Smooth muscle cell of the brain vasculature (primary cell): ENCODE measurements at regions not wholly inside any gene's neighbourhood (a gene's known extent, or its start where the extent isn't known, plus 50 kb on each side); places are given as distances from the start of the nearest gene placed in this dataset.

Experiments used
- DNase-seq: peaks from one replicate; pipeline ENCODE4 v3.0.0-alpha.2; 2012; ENCODE audit warnings: low read depth, low spot score

- no peak for DNase-seq
These were observed 401.4 kb upstream of the KLF4 start for GRCh38 chr9:107890921-107891465.

GRCh38 chr9:107888773-107889227 lies 399.2 kb upstream of the KLF4 start:
- DNase-seq, result no peak

GRCh38 chr9:107886826-107887225 lies 397.3 kb upstream of the KLF4 start:
- no peak for DNase-seq

- DNase-seq, result no peak
These were observed 394.0 kb upstream of the KLF4 start for GRCh38 chr9:107883496-107884124.

- DNase-seq, result no peak
These were observed 392.2 kb upstream of the KLF4 start for GRCh38 chr9:107881626-107882300.

GRCh38 chr9:107878462-107878861 lies 388.9 kb upstream of the KLF4 start:
- no peak for DNase-seq

- no peak for DNase-seq
These were observed 386.0 kb upstream of the KLF4 start for GRCh38 chr9:107875571-107875980.

GRCh38 chr9:107874591-107875369 lies 385.2 kb upstream of the KLF4 start:
- DNase-seq, result no peak

- DNase-seq, result no peak
These were observed 384.6 kb upstream of the KLF4 start for GRCh38 chr9:107874137-107874536.

GRCh38 chr9:107872457-107873192 lies 383.1 kb upstream of the KLF4 start:
- no peak for DNase-seq

- DNase-seq, result no peak
These were observed 381.5 kb upstream of the KLF4 start for GRCh38 chr9:107870927-107871680.

- no peak for DNase-seq
These were observed 380.7 kb upstream of the KLF4 start for GRCh38 chr9:107870221-107870620.

- no peak for DNase-seq
These were observed 379.5 kb upstream of the KLF4 start for GRCh38 chr9:107869111-107869510.

- DNase-seq, result no peak
These were observed 378.6 kb upstream of the KLF4 start for GRCh38 chr9:107868186-107868585.

GRCh38 chr9:107867738-107868137 lies 378.2 kb upstream of the KLF4 start:
- DNase-seq, result no peak

GRCh38 chr9:107866711-107867311 lies 377.2 kb upstream of the KLF4 start:
- no peak for DNase-seq

GRCh38 chr9:107863396-107863795 lies 373.8 kb upstream of the KLF4 start:
- DNase-seq, result no peak

GRCh38 chr9:107862881-107863280 lies 373.3 kb upstream of the KLF4 start:
- DNase-seq, result no peak

GRCh38 chr9:107862323-107862722 lies 372.8 kb upstream of the KLF4 start:
- no peak for DNase-seq

GRCh38 chr9:107861075-107861474 lies 371.5 kb upstream of the KLF4 start:
- no peak for DNase-seq

- no peak for DNase-seq
These were observed 368.7 kb upstream of the KLF4 start for GRCh38 chr9:107858260-107858659.
